ENCODE measurements at regions not wholly inside any gene's neighbourhood (a gene's known extent, or its start where the extent isn't known, plus 50 kb on each side); places are given as distances from the start of the nearest gene placed in this dataset.

- Histone ChIP-seq H2AFZ (ENCODE audit: control insufficient read depth, low read length) (no peak overlapping the region), H3K4me2 (ENCODE audit: control insufficient read depth, extremely low read depth, insufficient read depth, low read depth, low read length) (no peak overlapping the region), H3K4me3 (ENCODE audit: control insufficient read depth in 2 of 3, extremely low read depth in 1 of 3, insufficient read depth in 2 of 3, low read depth in 1 of 3, low read length in 3 of 3) (no peak overlapping the region), H3K36me3 (ENCODE audit: control insufficient read depth in 2 of 2, extremely low read depth in 1 of 2, insufficient read depth in 2 of 2, low read length in 2 of 2) (no peaks in the 10 kb centered on the region), H3K9ac (ENCODE audit: control insufficient read depth, extremely low read depth, insufficient read depth, low read length) (no peak overlapping the region), H3K79me2 (ENCODE audit: control insufficient read depth, insufficient read depth, low read length) (no peaks in the 10 kb centered on the region), H3K4me1 (ENCODE audit: control insufficient read depth, extremely low read depth, insufficient read depth, low read length) (peaks cover 4% of the 10 kb centered on the region), H3K27ac (ENCODE audit: control insufficient read depth, insufficient read depth, low read length) (no peak overlapping the region), H4K20me1 (ENCODE audit: control insufficient read depth, extremely low read depth, insufficient read depth, low read length) (no peaks in the 10 kb centered on the region), H3K9me1 (ENCODE audit: control insufficient read depth, extremely low read depth, insufficient read depth, low read length) (no peaks in the 10 kb centered on the region), H3K9me3 (ENCODE audit: control insufficient read depth, low read depth, low read length) (no peaks in the 10 kb centered on the region), H3K27me3 (ENCODE audit: control insufficient read depth, extremely low read depth, insufficient read depth, low read length) (no peaks in the 10 kb centered on the region)
- TF ChIP-seq CTCF (optimal IDR thresholded peaks at IDR 0.05 in 1 of 3, IDR thresholded peaks at IDR 0.05 in 1 of 3, conservative IDR thresholded peaks at IDR 0.05 in 1 of 3; ENCODE audit: extremely low read depth in 1 of 3, insufficient read depth in 2 of 3, low read length in 3 of 3) (no peak), EZH2 (IDR thresholded peaks at IDR 0.05; ENCODE audit: low read length) (no peak)
- dilution Hi-C loops (cut with MboI; ENCODE audit: extremely low pct_ligation_motif_present, low sequenced_read_pairs) = no loop called here
- no peak for DNase-seq (ENCODE audit: low read depth, low spot score)
- FAIRE-seq = no peak
Measured at GRCh38 chr3:18656866-18657265, 231.7 kb upstream of the SATB1 start.

- Histone ChIP-seq H4K20me1 (ENCODE audit: control insufficient read depth, extremely low read depth, insufficient read depth, low read length) (no peaks in the 10 kb centered on the region), H3K9me3 (ENCODE audit: control insufficient read depth, low read depth, low read length) (no peaks in the 10 kb centered on the region), H3K27me3 (ENCODE audit: control insufficient read depth, extremely low read depth, insufficient read depth, low read length) (no peaks in the 10 kb centered on the region), H3K9ac (ENCODE audit: control insufficient read depth, extremely low read depth, insufficient read depth, low read length) (no peak overlapping the region), H2AFZ (ENCODE audit: control insufficient read depth, low read length) (no peak overlapping the region), H3K79me2 (ENCODE audit: control insufficient read depth, insufficient read depth, low read length) (no peaks in the 10 kb centered on the region), H3K4me3 (ENCODE audit: control insufficient read depth in 2 of 3, extremely low read depth in 1 of 3, insufficient read depth in 2 of 3, low read depth in 1 of 3, low read length in 3 of 3) (no peak overlapping the region), H3K36me3 (ENCODE audit: control insufficient read depth in 2 of 2, extremely low read depth in 1 of 2, insufficient read depth in 2 of 2, low read length in 2 of 2) (no peaks in the 10 kb centered on the region), H3K4me1 (ENCODE audit: control insufficient read depth, extremely low read depth, insufficient read depth, low read length) (peaks cover 4% of the 10 kb centered on the region), H3K27ac (ENCODE audit: control insufficient read depth, insufficient read depth, low read length) (no peak overlapping the region), H3K9me1 (ENCODE audit: control insufficient read depth, extremely low read depth, insufficient read depth, low read length) (no peaks in the 10 kb centered on the region), H3K4me2 (ENCODE audit: control insufficient read depth, extremely low read depth, insufficient read depth, low read depth, low read length) (no peak overlapping the region)
- FAIRE-seq = no peak
- dilution Hi-C loops (cut with MboI; ENCODE audit: extremely low pct_ligation_motif_present, low sequenced_read_pairs) = no loop called here
- DNase-seq (ENCODE audit: low read depth, low spot score) = no peak
- TF ChIP-seq CTCF (optimal IDR thresholded peaks at IDR 0.05 in 1 of 3, IDR thresholded peaks at IDR 0.05 in 1 of 3, conservative IDR thresholded peaks at IDR 0.05 in 1 of 3; ENCODE audit: extremely low read depth in 1 of 3, insufficient read depth in 2 of 3, low read length in 3 of 3) (no peak), EZH2 (IDR thresholded peaks at IDR 0.05; ENCODE audit: low read length) (no peak)
Measured at GRCh38 chr3:18656410-18656809, 231.3 kb upstream of the SATB1 start.

Measured in keratinocyte (primary cell).